HCT116 (cell line): ENCODE measurements at regions not wholly inside any gene's neighbourhood (a gene's known extent, or its start where the extent isn't known, plus 50 kb on each side); places are given as distances from the start of the nearest gene placed in this dataset.

Experiments
- ATAC-seq: fragments of 200-7000 bp; cut with Tn5 transposase; 2 replicates; pipeline ENCODE4 v1.9.1; 2020; ENCODE audit warnings: mild to moderate bottlenecking, moderate library complexity
- BruUV-seq: library from RNA; stranded (reverse); fragments of 400-500 nt; replicated peaks from 2 replicates; lab custom pipeline; 2021; lab: Mats Ljungman, UMichigan
- CTCF ChIA-PET: fragments of 300-600 bp; sonication (Branson Sonifier 250); formaldehyde crosslinking; loops from one replicate; lab custom pipeline; 2021; ENCODE audit warnings: antibody characterized with exemption; lab: Charles Lee
- POLR2A ChIA-PET: fragments of 300-600, 350-600 bp; sonication (Branson Sonifier 250); formaldehyde crosslinking; loops from one replicate; lab custom pipeline; 2021; ENCODE audit warnings: antibody characterized with exemption; lab: Charles Lee
- RAD21 ChIA-PET, 2 experiments: fragments of 300-600 bp; sonication (Branson Sonifier 250); formaldehyde crosslinking; loops; one replicate each; lab custom pipeline; 2023; ENCODE audit warnings: low total read pairs in 2 of 2; ENCODE audit not compliant: uncharacterized antibody in 2 of 2, unreplicated experiment in 2 of 2, low non-redundant PET in 1 of 2; lab: Charles Lee
- DNase-seq: peaks from one replicate; pipeline ENCODE4 v3.0.0-alpha.2; 2010; ENCODE audit warnings: low read depth, low spot score
- H2AFZ ChIP-seq: fragments of 200-600 bp; shearing (Covaris generic), sonication (generic); 2 replicates; pipeline ENCODE4 v1.6.1; 2017; ENCODE audit warnings: low read depth, mixed run types, mixed read lengths, antibody characterized with exemption, low read length; ENCODE audit not compliant: poor library complexity, severe bottlenecking
- H3K27ac ChIP-seq: 2 replicates; pipeline ENCODE4 v1.5.1; 2012; ENCODE audit warnings: low read depth, low read length
- H3K27me3 ChIP-seq: fragments of 200-600 bp; sonication (generic); 2 replicates; pipeline ENCODE4 v1.6.1; 2016; ENCODE audit warnings: mixed run types, low read length, mixed read lengths; ENCODE audit not compliant: insufficient read depth
- H3K36me3 ChIP-seq, 2 experiments: fragments of 200-500 bp in 1 of 2; fragments of 200-600 bp in 1 of 2; sonication (Bioruptor generic) in 1 of 2; sonication (generic) in 1 of 2; 2 replicates each; pipeline versions ENCODE4 v1.5.1 to v1.6.1; 2014 to 2016; ENCODE audit warnings: low read length in 2 of 2, inconsistent platforms in 1 of 2, mixed read lengths in 1 of 2, mixed run types in 1 of 2; ENCODE audit not compliant: insufficient read depth in 2 of 2, control insufficient read depth in 1 of 2
- H3K4me1 ChIP-seq, 2 experiments: fragments of 200-600 bp in 1 of 2; sonication (generic) in 1 of 2; 2 replicates each; pipeline versions ENCODE4 v1.5.1 to v1.6.1; 2012 to 2017; ENCODE audit warnings: low read length in 2 of 2, inconsistent platforms in 1 of 2, mild to moderate bottlenecking in 1 of 2, mixed read lengths in 1 of 2, mixed run types in 1 of 2, moderate library complexity in 1 of 2; ENCODE audit not compliant: insufficient read depth in 2 of 2, control insufficient read depth in 1 of 2
- H3K4me2 ChIP-seq: fragments of 200-600 bp; sonication (generic); 2 replicates; pipeline ENCODE4 v1.6.1; 2017; ENCODE audit warnings: mixed run types, low read length, mixed read lengths
- H3K4me3 ChIP-seq, 2 experiments: fragments of 200-600 bp in 1 of 2; sonication (generic) in 1 of 2; replicated peaks in 1 of 2; 2 replicates each; pipeline ENCODE4 v1.5.1; 2011 to 2016; ENCODE audit warnings: low read length in 2 of 2, control low read depth in 1 of 2, low read depth in 1 of 2, mild to moderate bottlenecking in 1 of 2, mixed read lengths in 1 of 2, mixed run types in 1 of 2
- H3K79me2 ChIP-seq: fragments of 200-600 bp; sonication (generic); 2 replicates; pipeline ENCODE4 v1.6.1; 2017; ENCODE audit warnings: mild to moderate bottlenecking, mixed run types, low read length, moderate library complexity, mixed read lengths; ENCODE audit not compliant: insufficient read depth
- H3K9ac ChIP-seq: fragments of 200-600 bp; sonication (generic); 2 replicates; pipeline ENCODE4 v1.6.1; 2016; ENCODE audit warnings: low read length, mixed read lengths
- H3K9me2 ChIP-seq: fragments of 200-600 bp; sonication (generic), shearing (Covaris generic); 2 replicates; pipeline ENCODE4 v1.6.1; 2017; ENCODE audit warnings: mixed run types, mild to moderate bottlenecking, moderate library complexity; ENCODE audit not compliant: insufficient read depth
- H3K9me3 ChIP-seq, 2 experiments: fragments of 200-500 bp in 1 of 2; fragments of 200-600 bp in 1 of 2; sonication (Bioruptor generic) in 1 of 2; sonication (generic) in 1 of 2; 2 replicates each; pipeline ENCODE4 v1.6.1; 2014 to 2017; ENCODE audit warnings: low read length in 2 of 2, mixed read lengths in 2 of 2, inconsistent platforms in 1 of 2, low read depth in 1 of 2, mild to moderate bottlenecking in 1 of 2, mixed run types in 1 of 2, moderate library complexity in 1 of 2; ENCODE audit not compliant: control insufficient read depth in 1 of 2, insufficient read depth in 1 of 2
- H4K20me1 ChIP-seq: fragments of 200-600 bp; sonication (generic), shearing (Covaris generic); 2 replicates; pipeline ENCODE4 v1.6.1; 2017; ENCODE audit warnings: mixed run types, mild to moderate bottlenecking, moderate library complexity; ENCODE audit not compliant: insufficient read depth
- ATF3 ChIP-seq: IDR thresholded peaks from 2 replicates; pipeline ENCODE4 v1.6.1; 2012
- EGR1 ChIP-seq: IDR thresholded peaks from 2 replicates; pipeline ENCODE4 v1.6.1; 2012; ENCODE audit warnings: low read depth
- EZH2 ChIP-seq: fragments of 200-600 bp; sonication (generic); IDR thresholded peaks from 2 replicates; pipeline ENCODE4 v1.6.1; 2017; ENCODE audit warnings: antibody characterized with exemption, mixed run types
- FOSL1 ChIP-seq: IDR thresholded peaks from 2 replicates; pipeline ENCODE4 v1.6.1; 2012; ENCODE audit warnings: low read depth
- POLR2A ChIP-seq: IDR thresholded peaks from 2 replicates; pipeline ENCODE4 v1.7.0; 2011; ENCODE audit warnings: borderline replicate concordance; ENCODE audit not compliant: insufficient read depth, insufficient read length; ENCODE audit errors: extremely low read depth
- RAD21 ChIP-seq: IDR thresholded peaks from 2 replicates; pipeline ENCODE4 v1.6.1; 2012; ENCODE audit warnings: low read depth, mild to moderate bottlenecking
- SRF ChIP-seq: IDR thresholded peaks from 2 replicates; pipeline ENCODE4 v1.6.1; 2012; ENCODE audit warnings: low read depth
- TCF7L2 ChIP-seq: IDR thresholded peaks from 2 replicates; pipeline ENCODE4 v1.7.0; 2011; ENCODE audit warnings: borderline replicate concordance, inconsistent platforms; ENCODE audit not compliant: insufficient read depth, insufficient read length; ENCODE audit errors: extremely low read depth
- YY1 ChIP-seq: IDR thresholded peaks from 2 replicates; pipeline ENCODE4 v1.6.1; 2011; ENCODE audit warnings: low read length, low read depth, moderate library complexity, mild to moderate bottlenecking; ENCODE audit not compliant: insufficient replicate concordance; ENCODE audit errors: extremely low read depth
- ZFX ChIP-seq: fragments of 450-650 bp; IDR thresholded peaks from 2 replicates; pipeline ENCODE4 v1.6.1; 2017
- intact Hi-C: fragments of 100-400 bp; cut with micrococcal nuclease; formaldehyde crosslinking; loops from 2 replicates; pipeline ENCODE4 v1.10.0; 2022
- TF ChIP-seq, protein P1 (sequence below): IDR thresholded peaks from 2 replicates; pipeline ENCODE4 v1.6.1; 2012

DNA sequence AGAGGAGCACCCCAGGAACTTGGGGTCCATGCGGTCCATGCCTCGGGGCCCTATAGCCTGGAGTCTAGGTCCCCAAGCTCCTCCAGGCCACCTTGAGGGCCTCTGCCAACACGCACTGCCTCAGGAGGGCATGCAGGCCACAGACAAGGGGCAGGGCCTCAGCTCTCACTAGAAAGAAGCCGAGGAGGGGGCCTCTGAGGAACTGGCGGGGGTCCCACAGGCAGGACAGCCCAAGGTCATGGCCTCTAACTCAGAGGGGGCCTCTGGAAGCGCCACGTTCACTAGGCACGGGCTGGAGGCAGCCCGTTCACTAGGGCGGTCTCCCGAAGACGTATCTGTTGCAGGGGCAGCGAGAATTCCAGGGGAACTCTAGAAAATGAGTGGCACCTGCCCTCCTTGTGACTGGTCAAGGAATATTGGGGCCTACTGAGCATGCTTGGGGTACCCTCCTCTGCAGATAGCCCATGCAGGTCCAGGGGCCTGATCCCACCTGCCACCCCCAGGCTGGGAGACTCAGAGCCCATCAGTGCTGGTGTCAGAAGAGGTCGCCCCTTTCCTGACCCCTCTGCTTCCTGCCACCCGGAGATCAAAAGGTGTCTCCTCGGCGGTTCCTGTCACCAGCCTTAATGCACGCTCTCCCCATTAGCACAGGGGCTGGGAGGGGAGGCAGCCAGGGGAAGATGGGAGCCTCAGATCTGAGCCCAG lies 86.7 kb upstream of the RET start:
- no peak for ATAC-seq
- TF ChIP-seq TCF7L2 (no peak), ATF3 (no peak), EGR1 (no peak), POLR2A (no peak), ZFX (no peak), YY1 (no peak)
- TF ChIP-seq, all 23 proteins: peak for 0
- intact Hi-C loops: no loop called here
- Histone ChIP-seq H3K36me3 (no peaks in the 10 kb centered on the region), H3K4me1 (no peaks in the 10 kb centered on the region), H3K9ac (no peak overlapping the region), H3K4me3 (no peak overlapping the region), H3K27ac (no peak overlapping the region), H2AFZ (no peak overlapping the region), H3K27me3 (no peaks in the 10 kb centered on the region), H3K9me2 (no peaks in the 10 kb centered on the region), H3K9me3 (no peaks in the 10 kb centered on the region), H3K4me2 (no peak overlapping the region), H3K79me2 (no peaks in the 10 kb centered on the region), H4K20me1 (no peaks in the 10 kb centered on the region)
- no peak for DNase-seq
- ChIA-PET CTCF (no interaction called here), POLR2A (no interaction called here), RAD21 (no interaction called here)
- BruUV-seq: no TSS peak

- Histone ChIP-seq H3K4me1 (no peaks in the 10 kb centered on the region), H3K4me2 (no peak overlapping the region), H3K36me3 (no peaks in the 10 kb centered on the region), H3K4me3 (no peak overlapping the region), H3K27ac (no peak overlapping the region), H3K9ac (no peak overlapping the region), H3K9me3 (no peaks in the 10 kb centered on the region), H3K79me2 (no peaks in the 10 kb centered on the region), H3K27me3 (no peaks in the 10 kb centered on the region), H3K9me2 (no peaks in the 10 kb centered on the region), H2AFZ (no peak overlapping the region), H4K20me1 (no peaks in the 10 kb centered on the region)
- ChIA-PET RAD21 (no interaction called here), POLR2A (no interaction called here), CTCF (no interaction called here)
- TF ChIP-seq FOSL1: no peak
- TF ChIP-seq EZH2: no peak
- TF ChIP-seq EGR1: no peak
- TF ChIP-seq SRF: no peak
- TF ChIP-seq, protein P1, sequence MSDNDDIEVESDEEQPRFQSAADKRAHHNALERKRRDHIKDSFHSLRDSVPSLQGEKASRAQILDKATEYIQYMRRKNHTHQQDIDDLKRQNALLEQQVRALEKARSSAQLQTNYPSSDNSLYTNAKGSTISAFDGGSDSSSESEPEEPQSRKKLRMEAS: no peak
- TF ChIP-seq RAD21: no peak
- DNase-seq (no peak), ATAC-seq (no peak)
- BruUV-seq: no TSS peak
- intact Hi-C loops: no loop called here
Measured at GRCh38 chr10:42990721-42991441, 86.0 kb upstream of the RET start.
